B cell (primary cell): ENCODE measurements at regions not wholly inside any gene's neighbourhood (a gene's known extent, or its start where the extent isn't known, plus 50 kb on each side); places are given as distances from the start of the nearest gene placed in this dataset.

Source experiments
- CTCF ChIP-seq: fragments of 200-600 bp; IDR thresholded peaks from one replicate; pipeline ENCODE4 v1.8.0; 2022; ENCODE audit warnings: antibody characterized with exemption, mild to moderate bottlenecking
- EZH2 ChIP-seq: IDR thresholded peaks from 2 replicates; pipeline ENCODE4 v1.6.1; 2012; ENCODE audit warnings: borderline replicate concordance, low read depth, mild to moderate bottlenecking, moderate library complexity, low read length; ENCODE audit not compliant: insufficient read depth, poor library complexity, severe bottlenecking

GRCh38 chr1:4178501-4179113 is 278.5 kb upstream of the C1orf174 start:
- no peak for TF ChIP-seq CTCF
- no peak for TF ChIP-seq EZH2
